ENCODE measurements at regions not wholly inside any gene's neighbourhood (a gene's known extent, or its start where the extent isn't known, plus 50 kb on each side); places are given as distances from the start of the nearest gene placed in this dataset.

- no peaks in the 10 kb centered on the region for H3K4me1 Mint-ChIP-seq
- no peak overlapping the region for H3K4me3 Mint-ChIP-seq
- peaks cover 10% of the 10 kb centered on the region for H3K27me3 Mint-ChIP-seq
- H3K36me3 Mint-ChIP-seq = no peaks in the 10 kb centered on the region
- no peak overlapping the region for H3K27ac Mint-ChIP-seq
- DNase-seq = no peak
- no peaks in the 10 kb centered on the region for H3K9me3 Mint-ChIP-seq
These were observed 91.1 kb upstream of the PTPN1 start for GRCh38 chr20:50418890-50419642.

- no peaks in the 10 kb centered on the region for H3K9me3 Mint-ChIP-seq
- H3K27me3 Mint-ChIP-seq = peaks cover 16% of the 10 kb centered on the region
- H3K27ac Mint-ChIP-seq = no peak overlapping the region
- no peak for DNase-seq
- H3K4me1 Mint-ChIP-seq = no peaks in the 10 kb centered on the region
- H3K4me3 Mint-ChIP-seq = no peak overlapping the region
- H3K36me3 Mint-ChIP-seq = no peaks in the 10 kb centered on the region
These were observed 89.8 kb upstream of the PTPN1 start for GRCh38 chr20:50420380-50420779.

GRCh38 chr20:50421356-50422340 is 88.5 kb upstream of the PTPN1 start:
- no peaks in the 10 kb centered on the region for H3K9me3 Mint-ChIP-seq
- H3K4me3 Mint-ChIP-seq = no peak overlapping the region
- H3K27ac Mint-ChIP-seq = no peak overlapping the region
- peaks cover 16% of the 10 kb centered on the region for H3K27me3 Mint-ChIP-seq
- H3K4me1 Mint-ChIP-seq = no peaks in the 10 kb centered on the region
- no peak for DNase-seq
- H3K36me3 Mint-ChIP-seq = no peaks in the 10 kb centered on the region

- peaks cover 9% of the 10 kb centered on the region for H3K27me3 Mint-ChIP-seq
- H3K36me3 Mint-ChIP-seq = no peaks in the 10 kb centered on the region
- no peak overlapping the region for H3K27ac Mint-ChIP-seq
- DNase-seq = no peak
- H3K4me1 Mint-ChIP-seq = no peaks in the 10 kb centered on the region
- no peak overlapping the region for H3K4me3 Mint-ChIP-seq
- no peaks in the 10 kb centered on the region for H3K9me3 Mint-ChIP-seq
These were observed 86.4 kb upstream of the PTPN1 start for GRCh38 chr20:50423758-50424157.

GRCh38 chr20:50425076-50425475 is 85.1 kb upstream of the PTPN1 start:
- H3K36me3 Mint-ChIP-seq = no peaks in the 10 kb centered on the region
- no peak overlapping the region for H3K4me3 Mint-ChIP-seq
- no peak for DNase-seq
- H3K9me3 Mint-ChIP-seq = no peaks in the 10 kb centered on the region
- peaks cover 9% of the 10 kb centered on the region for H3K27me3 Mint-ChIP-seq
- no peaks in the 10 kb centered on the region for H3K4me1 Mint-ChIP-seq
- H3K27ac Mint-ChIP-seq = no peak overlapping the region

- no peaks in the 10 kb centered on the region for H3K9me3 Mint-ChIP-seq
- no peak overlapping the region for H3K27ac Mint-ChIP-seq
- no peaks in the 10 kb centered on the region for H3K4me1 Mint-ChIP-seq
- no peak for DNase-seq
- H3K4me3 Mint-ChIP-seq = no peak overlapping the region
- peaks cover 9% of the 10 kb centered on the region for H3K27me3 Mint-ChIP-seq
- no peaks in the 10 kb centered on the region for H3K36me3 Mint-ChIP-seq
These were observed 83.1 kb upstream of the PTPN1 start for GRCh38 chr20:50426866-50427718.

GRCh38 chr20:50427719-50428083 is 82.5 kb upstream of the PTPN1 start:
- no peak overlapping the region for H3K27ac Mint-ChIP-seq
- no peaks in the 10 kb centered on the region for H3K9me3 Mint-ChIP-seq

GRCh38 chr20:50428097-50428828 is 81.9 kb upstream of the PTPN1 start:
- H3K27ac Mint-ChIP-seq = no peak overlapping the region
- DNase-seq = no peak
- no peak overlapping the region for H3K4me3 Mint-ChIP-seq
- H3K27me3 Mint-ChIP-seq = peaks cover 13% of the 10 kb centered on the region
- no peaks in the 10 kb centered on the region for H3K4me1 Mint-ChIP-seq
- H3K36me3 Mint-ChIP-seq = no peaks in the 10 kb centered on the region
- H3K9me3 Mint-ChIP-seq = no peaks in the 10 kb centered on the region

More at GRCh38 chr20:50427719-50428083, 82.5 kb upstream of the PTPN1 start:
- Mint-ChIP-seq H3K4me3 (no peak overlapping the region), H3K4me1 (no peaks in the 10 kb centered on the region), H3K27me3 (peaks cover 12% of the 10 kb centered on the region), H3K36me3 (no peaks in the 10 kb centered on the region)
- no peak for DNase-seq

- peaks cover 6% of the 10 kb centered on the region for H3K27me3 Mint-ChIP-seq
- H3K36me3 Mint-ChIP-seq = no peaks in the 10 kb centered on the region
- H3K4me1 Mint-ChIP-seq = no peaks in the 10 kb centered on the region
These were observed 80.8 kb upstream of the PTPN1 start for GRCh38 chr20:50429412-50429811.

GRCh38 chr20:50431066-50431450 is 79.1 kb upstream of the PTPN1 start:
- H3K36me3 Mint-ChIP-seq = no peaks in the 10 kb centered on the region
- H3K27me3 Mint-ChIP-seq = peaks cover 3% of the 10 kb centered on the region
- H3K4me3 Mint-ChIP-seq = no peak overlapping the region
- no peaks in the 10 kb centered on the region for H3K4me1 Mint-ChIP-seq
- H3K9me3 Mint-ChIP-seq = no peaks in the 10 kb centered on the region
- no peak overlapping the region for H3K27ac Mint-ChIP-seq
- no peak for DNase-seq

More at GRCh38 chr20:50429412-50429811, 80.8 kb upstream of the PTPN1 start:
- no peaks in the 10 kb centered on the region for H3K9me3 Mint-ChIP-seq
- H3K27ac Mint-ChIP-seq = no peak overlapping the region
- no peak overlapping the region for H3K4me3 Mint-ChIP-seq
- no peak for DNase-seq

- no peak overlapping the region for H3K4me3 Mint-ChIP-seq
- no peaks in the 10 kb centered on the region for H3K9me3 Mint-ChIP-seq
- DNase-seq = no peak
- no peaks in the 10 kb centered on the region for H3K36me3 Mint-ChIP-seq
- no peaks in the 10 kb centered on the region for H3K4me1 Mint-ChIP-seq
- peaks cover 3% of the 10 kb centered on the region for H3K27me3 Mint-ChIP-seq
- H3K27ac Mint-ChIP-seq = no peak overlapping the region
These were observed 77.0 kb upstream of the PTPN1 start for GRCh38 chr20:50433001-50433761.

- no peaks in the 10 kb centered on the region for H3K4me1 Mint-ChIP-seq
- no peak overlapping the region for H3K27ac Mint-ChIP-seq
- no peaks in the 10 kb centered on the region for H3K36me3 Mint-ChIP-seq
- peaks cover 3% of the 10 kb centered on the region for H3K27me3 Mint-ChIP-seq
- no peak overlapping the region for H3K4me3 Mint-ChIP-seq
- no peak for DNase-seq
- no peaks in the 10 kb centered on the region for H3K9me3 Mint-ChIP-seq
These were observed 75.9 kb upstream of the PTPN1 start for GRCh38 chr20:50434321-50434652.

GRCh38 chr20:50434653-50435396 is 75.4 kb upstream of the PTPN1 start:
- Mint-ChIP-seq H3K36me3 (no peaks in the 10 kb centered on the region), H3K9me3 (no peaks in the 10 kb centered on the region), H3K4me1 (no peaks in the 10 kb centered on the region), H3K27me3 (peaks cover 3% of the 10 kb centered on the region), H3K4me3 (no peak overlapping the region), H3K27ac (no peak overlapping the region)
- DNase-seq = no peak
